Left cardiac atrium (tissue), 4 donors: ENCODE measurements at regions not wholly inside any gene's neighbourhood (a gene's known extent, or its start where the extent isn't known, plus 50 kb on each side); places are given as distances from the start of the nearest gene placed in this dataset.
"Not testable (repeated sequence)": the region's sequence is repeated elsewhere in the genome, so short reads cannot be mapped to it uniquely, and the experiment has no call there.

ENCODE experiments used
- ATAC-seq, 2 donors: fragments of 200-7000 bp; cut with Tn5 transposase; one replicate each; pipeline ENCODE4 v1.9.1; 2020; ENCODE audit warnings: mild to moderate bottlenecking in 2 of 2, moderate library complexity in 2 of 2
- DNase-seq: peaks from one replicate; pipeline ENCODE4 v3.0.0-alpha.2; 2020
- intact Hi-C, 2 donors: fragments of 100-400 bp; cut with DNase I; formaldehyde crosslinking; loops; one replicate each; pipeline versions ENCODE4 v1.14.1 to v1.15.1; 2022 to 2023
- donor health status: DM: no; HTN: yes; CAD: no.
- donor health status: DM: no; HTN: yes; CAD: no; lungs with severe emphysema.
- donor health status: DM: yes; HTN: yes; CAD: no.
- donor health status: Dilated cardiomyopathy.

- DNase-seq (no peak), ATAC-seq (no peak)
- intact Hi-C loops: no loop called here
Observed at GRCh38 chr7:68688416-68689086, 909.7 kb upstream of the AUTS2 start.

- intact Hi-C loops: no loop called here
- no peak for ATAC-seq
Observed at GRCh38 chr7:68689087-68689433, 909.2 kb upstream of the AUTS2 start.

DNA sequence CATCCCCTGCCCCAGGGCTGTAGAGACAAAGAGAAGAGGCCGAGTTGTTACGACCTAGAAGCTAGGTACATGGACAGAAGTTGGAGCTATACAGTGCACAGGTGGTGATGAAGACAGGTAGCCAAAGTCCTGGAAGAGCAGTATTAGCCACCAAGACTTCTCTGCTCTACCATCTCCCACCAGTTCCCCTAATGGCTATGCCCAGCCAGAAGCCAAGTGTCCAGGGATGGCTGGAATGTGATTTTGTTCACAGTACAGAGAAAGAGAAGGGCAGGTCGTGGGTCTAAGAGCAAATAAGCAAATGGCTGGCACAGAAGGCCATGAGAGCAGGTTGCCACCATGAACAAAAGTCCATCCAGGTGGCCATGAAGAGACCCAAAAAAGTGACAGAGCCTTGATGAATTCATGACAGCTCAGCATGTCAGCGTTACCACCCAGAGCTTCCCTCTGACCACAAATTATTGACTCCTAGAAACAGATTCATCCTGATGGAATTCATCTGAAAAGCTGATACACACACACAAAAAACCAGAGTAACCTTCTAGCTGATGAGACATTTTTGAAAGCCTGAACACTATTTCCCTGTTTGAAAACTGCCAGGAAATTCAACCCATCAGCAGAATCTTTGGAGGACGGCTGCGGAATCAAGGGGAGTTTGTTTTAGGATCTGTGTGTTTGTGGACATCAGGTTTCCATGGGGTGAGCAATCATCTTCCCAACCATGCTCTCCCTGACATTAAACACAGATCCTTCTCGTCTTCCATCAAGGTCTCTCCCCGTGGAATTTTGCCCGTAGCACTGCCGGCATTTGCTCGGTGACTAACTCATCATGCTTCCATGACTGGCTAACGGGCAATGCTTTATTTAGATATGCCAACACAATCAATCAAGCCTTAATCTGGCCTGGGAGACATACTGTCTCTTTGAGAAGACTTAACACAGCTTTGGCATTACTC is 906.7 kb upstream of the AUTS2 start:
- intact Hi-C loops: no loop called here
- DNase-seq: no peak
- peak in 1 of 2 donors; percentile 95 for ATAC-seq

More at GRCh38 chr7:68689087-68689433, 909.2 kb upstream of the AUTS2 start:
- no peak for DNase-seq

- intact Hi-C loops: no loop called here
- no peak for DNase-seq
- ATAC-seq: no peak
Observed at GRCh38 chr7:68692511-68692910, 905.8 kb upstream of the AUTS2 start.

GRCh38 chr7:68694656-68695055 is 903.6 kb upstream of the AUTS2 start:
- intact Hi-C loops: no loop called here
- ATAC-seq (no peak), DNase-seq (no peak)

GRCh38 chr7:68697796-68698280 is 900.4 kb upstream of the AUTS2 start:
- intact Hi-C loops: no loop called here
- no peak for DNase-seq
- no peak for ATAC-seq

- ATAC-seq: no peak
- no peak for DNase-seq
- intact Hi-C loops: no loop called here
Observed at GRCh38 chr7:68699090-68699711, 899.1 kb upstream of the AUTS2 start.

DNA sequence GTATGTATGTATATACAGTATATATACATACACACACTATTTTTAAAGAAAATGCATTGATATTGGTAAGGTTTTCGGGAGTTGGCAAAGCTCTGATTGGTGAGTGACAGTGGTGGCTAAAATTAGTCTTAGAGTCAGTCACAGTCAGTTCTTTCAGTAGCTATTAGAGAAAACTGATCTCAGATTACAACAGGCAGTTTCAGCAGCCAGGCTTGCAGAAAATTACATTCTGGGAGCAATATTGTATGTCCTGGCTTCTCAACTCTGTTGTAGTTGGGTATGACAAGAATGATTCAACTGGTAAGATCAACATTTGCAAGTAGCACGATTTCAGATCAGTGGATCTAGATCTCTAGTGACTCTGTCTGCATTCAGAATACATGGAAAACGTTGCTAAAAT is 897.9 kb upstream of the AUTS2 start:
- DNase-seq (no peak), ATAC-seq (no peak)
- intact Hi-C loops: no loop called here

DNA sequence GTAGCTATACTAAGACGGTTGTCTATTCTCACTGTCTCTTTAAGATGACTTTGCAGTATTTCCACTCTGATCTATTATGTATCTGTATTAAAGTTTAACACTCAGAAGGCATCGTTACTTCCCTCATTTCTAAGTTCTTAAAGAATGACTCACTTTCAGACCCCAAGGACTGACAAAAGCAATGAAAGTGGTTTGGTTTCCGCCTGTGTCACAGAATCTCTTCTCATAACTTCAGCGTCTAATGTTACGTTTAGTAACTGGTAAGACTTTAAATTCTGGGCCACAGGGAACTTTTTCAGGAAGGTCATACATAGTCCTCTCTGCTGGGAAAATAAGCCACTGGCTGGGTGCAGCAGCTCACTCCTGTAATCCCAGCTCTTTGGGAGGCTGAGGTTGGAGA is 892.0 kb upstream of the AUTS2 start:
- intact Hi-C loops: no loop called here

DNA sequence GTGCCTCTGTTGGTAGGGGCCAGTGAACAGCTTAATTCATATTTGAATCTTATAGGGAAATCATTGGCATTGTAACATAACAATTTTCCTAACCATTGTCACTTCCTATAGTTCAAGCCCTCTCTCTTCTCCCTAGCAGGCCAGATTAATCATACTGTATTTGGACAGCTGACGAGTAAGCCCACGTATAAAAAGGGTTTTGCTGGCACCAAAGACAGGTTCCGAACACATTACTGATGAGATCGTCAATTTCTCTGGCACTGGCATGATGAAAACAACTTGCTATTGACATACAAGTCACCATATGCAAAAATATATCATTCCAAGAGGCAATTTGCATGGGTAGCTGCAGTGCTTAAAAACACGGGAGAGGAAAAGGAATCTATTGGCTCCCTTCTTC is 891.1 kb upstream of the AUTS2 start:
- intact Hi-C loops: no loop called here
- ATAC-seq: no peak
- DNase-seq: no peak

More for the DNA sequence above, 892.0 kb upstream of the AUTS2 start:
- no peak for ATAC-seq
- DNase-seq: no peak

GRCh38 chr7:68707958-68708357 is 890.3 kb upstream of the AUTS2 start:
- ATAC-seq (no peak), DNase-seq (no peak)
- intact Hi-C loops: no loop called here

GRCh38 chr7:68712956-68713495 is 885.2 kb upstream of the AUTS2 start:
- DNase-seq (no peak), ATAC-seq (no peak)
- intact Hi-C loops: no loop called here

DNA sequence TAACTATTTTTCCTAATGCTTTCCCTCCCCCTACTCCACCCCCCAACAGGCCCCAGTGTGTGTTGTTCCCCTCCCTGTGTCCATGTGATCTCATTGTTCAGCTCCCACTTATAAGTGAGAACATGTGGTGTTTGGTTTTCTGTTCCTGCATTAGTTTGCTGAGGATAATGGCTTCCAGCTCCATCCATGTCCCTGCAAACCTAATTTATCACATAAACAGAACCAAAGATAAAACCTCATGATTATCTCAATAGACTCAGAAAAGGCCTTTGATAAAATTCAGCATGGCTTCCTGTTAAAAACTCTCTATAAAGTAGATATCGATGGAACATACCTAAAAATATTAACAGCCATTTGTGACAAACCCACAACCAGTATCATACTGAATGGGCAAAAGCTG is 884.1 kb upstream of the AUTS2 start:
- ATAC-seq, intact Hi-C loops, DNase-seq: not testable (repeated sequence)

- ATAC-seq (peak in 1 of 2 donors; percentile 75), DNase-seq (no peak)
- intact Hi-C loops: no loop called here
Observed at GRCh38 chr7:68715907-68716306, 882.4 kb upstream of the AUTS2 start.

- ATAC-seq (no peak), DNase-seq (no peak)
- intact Hi-C loops: no loop called here
Observed at GRCh38 chr7:68717176-68717575, 881.1 kb upstream of the AUTS2 start.

- DNase-seq: no peak
- ATAC-seq: peak; percentile 68 to 88
- intact Hi-C loops: no loop called here
Observed at GRCh38 chr7:68718097-68718551, 880.2 kb upstream of the AUTS2 start.

DNA sequence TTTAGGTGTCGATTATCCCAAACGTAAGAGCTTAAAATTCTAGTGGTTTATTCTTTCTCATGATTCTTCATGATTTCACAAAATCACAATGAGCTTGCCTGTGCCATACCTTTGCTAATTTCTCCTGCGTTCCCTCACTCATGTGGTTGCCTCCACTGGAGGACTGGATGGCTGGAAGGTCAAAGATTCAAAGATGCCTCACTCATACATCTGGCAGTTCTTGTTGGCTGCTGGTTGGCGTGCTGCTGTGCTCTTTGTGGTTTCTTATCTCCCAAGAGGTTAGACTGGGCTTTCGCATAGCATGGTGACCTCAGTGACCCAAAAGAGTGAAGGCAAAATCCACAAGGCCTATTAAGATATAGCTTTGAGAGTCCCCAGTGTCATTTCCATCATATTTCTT is 877.6 kb upstream of the AUTS2 start:
- no peak for DNase-seq
- intact Hi-C loops: no loop called here
- no peak for ATAC-seq

DNA sequence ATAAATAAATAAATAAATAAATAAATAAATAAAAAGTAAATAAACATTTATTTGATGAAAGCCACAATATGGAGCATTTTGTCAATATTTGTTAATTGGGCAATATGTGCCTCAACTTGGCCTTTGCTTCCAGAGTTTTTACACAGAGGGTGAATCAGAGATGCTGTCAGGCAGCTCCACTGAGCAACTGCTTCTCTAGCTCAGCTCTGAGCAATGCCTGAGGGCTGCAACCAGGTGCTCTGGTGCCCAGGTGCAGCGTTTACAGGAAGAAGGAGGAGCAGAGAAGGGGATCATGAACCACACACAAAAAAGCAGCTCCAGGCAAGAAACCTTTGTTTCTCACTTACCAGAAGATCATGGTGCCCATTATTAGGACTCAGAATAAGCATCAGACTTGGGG is 876.2 kb upstream of the AUTS2 start:
- ATAC-seq (no peak), DNase-seq (no peak)
- intact Hi-C loops: no loop called here

- DNase-seq (no peak), ATAC-seq (no peak)
- intact Hi-C loops: no loop called here
Observed at GRCh38 chr7:68724965-68725364, 873.3 kb upstream of the AUTS2 start.
